ENCODE measurements at regions not wholly inside any gene's neighbourhood (a gene's known extent, or its start where the extent isn't known, plus 50 kb on each side); places are given as distances from the start of the nearest gene placed in this dataset.

- no peak for DNase-seq (ENCODE audit: low read depth in 1 of 2, low spot score in 2 of 2)
- no peak overlapping the region for H2BK12ac ChIP-seq (ENCODE audit: low read depth, low read length)
- H3K79me2 ChIP-seq (ENCODE audit: control insufficient read depth in 1 of 2, insufficient read depth in 2 of 2, low read length in 2 of 2), result no peaks in the 10 kb centered on the region
- no peak overlapping the region for H3K4me3 ChIP-seq (ENCODE audit: extremely low read depth in 1 of 4, insufficient read depth in 2 of 4, low read depth in 3 of 4, low read length in 4 of 4)
- WGBS, 2 experiments (ENCODE audit: extremely low coverage in 1 of 2, insufficient coverage in 1 of 2, insufficient read length in 1 of 2, insufficient replicate concordance in 2 of 2, low coverage in 1 of 2, low lambda C conversion rate in 2 of 2, missing lambda C conversion rate in 1 of 2), result 92% methylated on average over 2 of the region's 3 CpGs; no CpG with 5 or more reads in 1 of the 2 experiments
- H3K79me1 ChIP-seq (ENCODE audit: low read depth, low read length), result no peaks in the 10 kb centered on the region
- ChIA-PET CTCF (ENCODE audit: partially characterized antibody) (no interaction called here), POLR2A (ENCODE audit: partially characterized antibody) (no interaction called here)
- no peak overlapping the region for H3K18ac ChIP-seq (ENCODE audit: extremely low read depth, low read length)
- no peak overlapping the region for H3K27ac ChIP-seq (ENCODE audit: low read depth, low read length)
- no peaks in the 10 kb centered on the region for H4K20me1 ChIP-seq (replicated peaks in 1 of 2; ENCODE audit: control insufficient read depth in 1 of 2, insufficient read depth in 2 of 2, low read length in 2 of 2)
- no peak overlapping the region for H2AK5ac ChIP-seq (ENCODE audit: low read depth, low read length)
- no peak overlapping the region for H4K91ac ChIP-seq (replicated peaks; ENCODE audit: insufficient read length, low read length)
- no peak overlapping the region for H3K14ac ChIP-seq (ENCODE audit: insufficient read length)
- H3K23me2 ChIP-seq (ENCODE audit: low read depth, low read length), result no peaks in the 10 kb centered on the region; the same call in 1 of the 2 replicates
- H3K4me2 ChIP-seq (ENCODE audit: insufficient read depth in 1 of 2, low read depth in 2 of 2, low read length in 2 of 2), result no peak overlapping the region
- FAIRE-seq, result no peak
- H4K8ac ChIP-seq (ENCODE audit: extremely low read depth, insufficient read depth, low read length), result no peak overlapping the region
- H2AFZ ChIP-seq (ENCODE audit: low read length), result no peak overlapping the region
- peaks cover 0 to 8% (median 0%) of the 10 kb centered on the region in 4 experiments; a peak in 1 of 7 replicates for H3K4me1 ChIP-seq (replicated peaks in 1 of 4; ENCODE audit: control insufficient read depth in 3 of 4, insufficient read depth in 4 of 4, low read length in 3 of 4)
- no peak overlapping the region for H3K9ac ChIP-seq (replicated peaks in 1 of 4; ENCODE audit: extremely low read depth in 1 of 4, low read depth in 3 of 4, low read length in 3 of 4)
- no peak overlapping the region for H3K4ac ChIP-seq (replicated peaks; ENCODE audit: insufficient read length, low read depth, low read length)
- H3K9me3 ChIP-seq (ENCODE audit: insufficient read depth in 2 of 2, low read depth in 1 of 2, low read length in 1 of 2), result no peaks in the 10 kb centered on the region
- H3K23ac ChIP-seq (ENCODE audit: insufficient read length), result no peak overlapping the region
- no peak overlapping the region for H2BK20ac ChIP-seq (ENCODE audit: low read length)
- no peaks in the 10 kb centered on the region for H3K27me3 ChIP-seq (replicated peaks in 1 of 4; ENCODE audit: control insufficient read depth in 3 of 4, extremely low read depth in 1 of 4, insufficient read depth in 3 of 4, low read length in 3 of 4)
- H2BK15ac ChIP-seq (ENCODE audit: low read length), result no peak overlapping the region
- H2BK120ac ChIP-seq (replicated peaks; ENCODE audit: low read depth, low read length), result no peak overlapping the region
- no peak overlapping the region for H2BK5ac ChIP-seq (ENCODE audit: low read depth, low read length)
- H3K36me3 ChIP-seq (ENCODE audit: control insufficient read depth in 2 of 4, insufficient read depth in 4 of 4, low read length in 3 of 4), result no peaks in the 10 kb centered on the region
- no peak overlapping the region for H3K56ac ChIP-seq (replicated peaks; ENCODE audit: insufficient read length, low read depth, low read length)
- no peak overlapping the region for H4K5ac ChIP-seq (ENCODE audit: insufficient read length, low read depth, low read length)
- TF ChIP-seq PHF8 (conservative IDR thresholded peaks at IDR 0.05; ENCODE audit: low read depth, low read length) (no peak), E2F6 (IDR thresholded peaks at IDR 0.05) (no peak), SP4 (IDR thresholded peaks at IDR 0.05; ENCODE audit: low read length) (no peak), FOSL1 (IDR thresholded peaks at IDR 0.05; ENCODE audit: insufficient read depth, low read depth, low read length) (no peak), RAD21 (IDR thresholded peaks at IDR 0.05 in 1 of 2, conservative IDR thresholded peaks at IDR 0.05 in 1 of 2; ENCODE audit: low read depth in 2 of 2, low read length in 2 of 2) (no peak), EZH2 (IDR thresholded peaks at IDR 0.05; ENCODE audit: low read depth, low read length, severe bottlenecking) (no peak), EP300 (IDR thresholded peaks at IDR 0.05; ENCODE audit: borderline replicate concordance in 1 of 2, low read depth in 2 of 2, low read length in 2 of 2) (no peak), GTF2F1 (IDR thresholded peaks at IDR 0.05; ENCODE audit: borderline replicate concordance, low read depth, low read length) (no peak), KDM5A (IDR thresholded peaks at IDR 0.05; ENCODE audit: low read length) (no peak), HDAC2 (IDR thresholded peaks at IDR 0.05; ENCODE audit: borderline replicate concordance in 1 of 2, low read depth in 2 of 2, low read length in 2 of 2) (no peak), SP2 (IDR thresholded peaks at IDR 0.05; ENCODE audit: low read length) (no peak), SIN3A (conservative IDR thresholded peaks at IDR 0.05 in 1 of 2, IDR thresholded peaks at IDR 0.05 in 1 of 2; ENCODE audit: low read depth in 1 of 2, low read length in 2 of 2) (no peak), EGR1 (IDR thresholded peaks at IDR 0.05; ENCODE audit: borderline replicate concordance, low read depth, low read length) (no peak)
Observed at GRCh38 chrX:124836786-124837185, 482.9 kb upstream of the TEX13C start.

All from H1 (cell line).